ENCODE measurements at regions not wholly inside any gene's neighbourhood (a gene's known extent, or its start where the extent isn't known, plus 50 kb on each side); places are given as distances from the start of the nearest gene placed in this dataset.

GRCh38 chr17:36761203-36761950 is 160.0 kb downstream of the MRM1 start:
- no peak for DNase-seq

GRCh38 chr17:36765436-36766043 is 164.2 kb downstream of the MRM1 start:
- no peak for DNase-seq

GRCh38 chr17:36768394-36768793 is 167.0 kb downstream of the MRM1 start:
- DNase-seq: no peak

DNA sequence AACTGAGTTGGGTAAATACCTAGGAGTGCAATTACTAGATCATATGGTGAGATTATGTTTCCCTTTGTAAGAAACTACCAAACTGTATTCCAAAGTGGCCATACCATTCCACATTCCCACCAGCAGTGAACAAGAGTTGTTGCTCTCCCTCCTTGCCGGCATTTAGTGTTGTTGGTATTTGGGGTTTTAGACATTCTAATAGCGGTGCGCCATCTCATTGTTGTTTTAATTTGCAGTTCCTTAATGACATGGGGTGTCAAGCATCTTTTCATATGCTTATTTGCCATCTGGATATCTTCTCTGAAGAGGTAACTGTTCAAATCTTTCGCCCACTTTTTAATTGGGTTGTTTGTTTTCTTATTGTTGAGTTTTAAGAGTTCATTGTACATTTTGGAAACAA is 164.2 kb upstream of the LHX1 start:
- DNase-seq: peak; percentile 27

GRCh38 chr17:36777118-36777517 is 160.2 kb upstream of the LHX1 start:
- DNase-seq: no peak

DNA sequence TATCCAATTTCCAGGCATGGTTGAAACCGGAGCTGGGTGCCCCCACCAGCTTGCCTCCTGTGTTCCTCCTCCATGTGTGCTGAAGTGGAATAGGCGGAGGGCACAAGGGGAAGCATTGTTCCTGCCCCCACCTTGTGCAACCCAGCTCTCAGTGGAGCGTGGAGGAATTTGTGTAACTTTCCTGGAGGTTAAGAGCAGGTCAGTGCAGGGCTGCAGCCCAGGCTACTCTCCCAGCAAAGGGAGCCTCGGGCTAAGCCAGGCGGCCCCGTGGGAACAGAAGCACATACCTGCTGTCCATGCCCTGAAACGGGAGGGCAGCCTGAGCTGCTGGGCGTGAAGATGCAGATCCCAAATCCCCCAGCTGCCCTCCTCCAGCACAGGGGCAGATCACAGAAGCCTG is 158.8 kb upstream of the LHX1 start:
- no peak for DNase-seq

DNA sequence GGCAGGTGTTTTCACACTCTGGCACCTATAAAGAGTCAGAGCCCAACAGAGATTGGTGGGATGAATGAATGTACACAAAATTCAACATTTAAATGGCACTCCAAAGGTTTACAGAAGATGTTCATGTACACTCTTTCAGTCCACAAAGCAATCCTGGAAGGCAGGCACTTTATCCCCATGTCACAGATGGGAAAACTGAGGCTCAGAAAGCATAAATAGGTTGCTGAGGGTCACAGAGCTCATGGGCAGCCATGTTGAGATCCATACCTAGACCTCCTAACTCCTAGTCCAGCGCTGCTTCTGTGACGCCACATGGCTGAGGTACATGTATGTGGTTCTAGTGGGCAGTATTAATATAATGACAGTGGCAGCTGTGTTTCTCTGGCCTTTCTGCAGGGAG is 157.7 kb upstream of the LHX1 start:
- no peak for DNase-seq

DNA sequence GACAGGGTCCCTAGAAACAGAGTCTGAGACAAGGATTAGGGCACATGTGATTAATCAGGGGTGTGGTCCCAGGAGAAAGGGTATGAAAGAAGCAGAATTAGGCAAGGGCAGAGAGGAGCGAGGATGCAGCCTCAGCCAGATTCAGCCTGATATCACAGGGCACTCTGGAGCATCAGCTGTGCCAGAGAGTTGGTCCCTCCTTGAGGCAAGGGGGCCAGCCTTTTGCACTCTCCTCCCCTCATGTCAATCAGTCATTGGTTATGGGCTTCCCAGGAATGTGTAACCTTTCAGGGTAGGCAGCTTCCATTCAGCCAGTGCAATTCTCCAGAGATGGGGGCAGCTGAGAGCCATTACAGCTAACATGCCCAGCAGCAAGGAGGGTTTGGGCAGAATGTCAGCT is 152.6 kb upstream of the LHX1 start:
- DNase-seq: no peak

DNA sequence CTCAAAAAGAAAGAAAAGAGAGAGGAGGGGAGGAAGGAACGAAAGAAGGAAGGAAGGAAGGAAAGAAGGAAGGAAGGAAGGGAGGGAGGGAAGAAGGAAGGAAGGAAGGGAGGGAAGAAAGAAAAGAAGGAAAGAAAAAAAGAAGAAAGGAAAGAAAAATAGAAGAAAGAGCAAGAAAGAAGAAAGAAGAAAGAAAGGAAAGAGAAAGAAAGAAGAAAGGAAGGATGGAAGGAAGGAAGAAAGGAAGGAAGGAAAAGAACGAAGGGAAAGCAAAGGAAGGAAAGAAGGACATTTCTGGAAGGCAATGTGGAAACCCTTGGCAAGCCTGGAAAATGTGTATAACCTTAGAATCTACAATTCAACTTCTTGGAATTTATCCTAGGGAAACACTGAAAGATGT is 150.4 kb upstream of the LHX1 start:
- DNase-seq: no peak

DNA sequence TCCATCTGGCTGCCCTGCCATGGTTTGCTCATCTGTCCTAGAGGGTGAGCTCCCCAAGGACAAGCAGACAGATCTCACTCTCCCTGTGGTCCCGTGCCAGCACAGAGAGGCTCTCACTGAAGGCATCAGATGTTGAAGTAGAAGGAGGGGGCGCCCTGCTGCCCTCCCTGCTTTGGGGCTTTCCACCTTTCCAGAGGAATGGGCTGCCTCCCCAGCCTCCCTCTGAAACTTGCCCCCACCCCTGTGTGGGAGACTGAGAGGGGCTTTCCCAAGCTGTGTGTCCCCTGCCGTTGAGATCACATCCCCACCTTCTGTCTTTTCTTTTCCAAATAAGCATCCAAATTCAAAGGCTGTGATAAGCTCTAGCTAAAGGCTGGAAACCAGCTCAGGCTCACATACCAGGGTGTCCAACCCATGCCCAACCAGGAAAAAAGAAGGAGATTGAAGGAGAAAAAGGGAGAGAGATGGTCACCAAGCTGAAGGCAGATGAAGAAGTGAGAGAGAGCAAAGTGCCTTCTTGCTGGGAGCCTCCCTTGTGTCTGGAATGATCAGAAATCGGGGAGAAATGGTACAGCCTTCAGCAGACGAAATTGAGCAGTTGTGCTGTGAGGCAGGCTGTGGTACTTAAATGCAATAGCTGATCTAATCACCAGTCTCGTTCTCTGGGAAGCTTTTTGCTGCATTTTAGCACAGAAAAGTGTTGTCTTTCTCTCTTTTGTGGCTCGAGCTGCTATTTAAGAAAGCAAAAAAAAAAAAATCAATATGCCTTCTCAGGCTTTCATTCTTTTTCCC is 145.9 kb upstream of the LHX1 start:
- no peak for DNase-seq

- no peak for DNase-seq
Measured at GRCh38 chr17:36791942-36792475, 145.3 kb upstream of the LHX1 start.

DNA sequence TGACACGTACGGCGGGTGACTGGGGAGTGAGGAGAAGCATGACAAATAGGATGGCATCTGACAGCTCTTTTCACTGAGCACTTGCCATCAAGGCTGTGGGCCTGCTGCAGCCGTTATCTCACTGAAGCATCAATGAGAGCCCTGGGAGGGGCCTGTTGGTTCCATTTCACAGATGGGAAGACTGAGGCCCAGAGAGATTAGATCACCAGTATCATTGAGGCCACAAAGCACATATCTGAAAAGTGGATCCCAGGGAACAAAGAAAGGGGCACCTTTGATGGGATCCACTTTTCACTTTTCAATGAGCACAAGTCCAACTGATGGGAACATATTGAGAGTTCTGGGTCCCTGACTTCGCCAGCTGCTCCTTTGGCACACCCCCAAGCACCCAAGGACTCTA is 144.4 kb upstream of the LHX1 start:
- no peak for DNase-seq

DNA sequence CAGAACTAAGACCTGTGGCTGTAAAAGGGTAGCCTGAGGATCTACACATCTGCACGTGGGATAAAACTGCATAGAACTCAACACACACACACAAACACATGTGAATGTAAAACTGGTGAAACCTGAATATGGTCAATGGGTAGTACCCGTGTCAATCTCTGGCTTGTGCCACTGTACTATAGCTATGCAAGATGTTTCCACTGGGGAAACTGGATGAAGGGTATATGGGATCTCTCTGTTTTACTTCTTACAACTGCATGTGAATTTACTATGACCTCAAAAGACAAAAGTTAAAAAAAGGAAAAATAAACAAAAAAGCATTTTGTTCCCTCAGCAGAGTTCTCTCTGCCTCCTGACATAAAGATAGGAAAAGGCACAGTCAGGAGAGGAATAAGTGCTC is 143.3 kb upstream of the LHX1 start:
- DNase-seq: no peak

GRCh38 chr17:36807496-36808179 is 129.6 kb upstream of the LHX1 start:
- no peak for DNase-seq

GRCh38 chr17:36808180-36808661 is 129.1 kb upstream of the LHX1 start:
- peak; percentile 9 for DNase-seq

GRCh38 chr17:36812762-36813161 is 124.5 kb upstream of the LHX1 start:
- peak; percentile 18 for DNase-seq

DNA sequence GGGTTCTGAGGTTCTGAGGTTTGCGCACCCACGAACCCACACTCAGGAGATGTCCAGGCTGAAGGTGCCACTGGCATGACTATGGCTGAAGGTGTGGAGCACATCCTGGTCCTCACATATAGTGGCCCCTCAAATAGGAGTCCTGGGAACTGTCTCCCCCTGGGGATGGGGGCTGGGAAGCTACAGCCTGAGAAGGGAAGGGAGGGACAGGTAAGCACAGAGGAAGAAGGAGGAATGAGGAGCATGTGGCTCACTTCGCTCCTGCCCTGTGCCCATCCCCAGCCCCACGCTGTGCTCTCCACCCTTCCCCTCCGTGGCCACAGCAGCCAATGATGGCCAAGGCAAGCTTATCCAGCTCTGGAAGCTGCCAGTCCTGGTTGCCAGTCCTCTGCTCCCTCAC is 123.9 kb upstream of the LHX1 start:
- no peak for DNase-seq

DNA sequence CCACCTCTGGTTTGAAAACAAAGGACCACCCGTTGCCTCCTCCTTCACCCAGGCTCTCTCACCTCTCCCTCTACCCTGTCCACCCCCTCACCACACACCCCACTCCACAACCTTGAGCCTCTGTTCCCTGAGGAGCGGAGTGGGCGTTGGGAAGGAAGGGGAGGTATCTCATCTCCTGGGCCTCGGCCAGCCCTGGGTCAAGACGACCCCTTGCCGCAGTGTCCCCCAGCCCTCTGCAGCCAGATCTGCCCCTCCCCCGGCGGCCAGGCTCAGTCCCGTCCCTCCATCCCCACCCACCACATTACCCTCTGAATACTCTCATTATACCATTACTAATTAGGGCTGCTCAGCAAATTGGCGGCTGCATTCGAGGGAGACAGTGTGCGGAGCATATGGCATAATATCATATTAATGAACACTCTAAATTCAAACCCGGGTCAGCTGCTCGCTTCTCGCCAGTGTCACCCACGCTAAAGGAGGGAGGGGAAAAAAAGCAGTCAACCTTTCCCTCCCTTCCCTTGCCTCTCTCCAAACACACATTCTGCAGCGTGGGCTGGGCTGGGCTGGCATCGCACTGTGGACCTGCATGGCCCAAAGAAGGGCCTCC is 123.2 kb upstream of the LHX1 start:
- DNase-seq: peak; percentile 14

- no peak for DNase-seq
Measured at GRCh38 chr17:36814958-36815357, 122.3 kb upstream of the LHX1 start.

GRCh38 chr17:36816214-36816906 is 120.9 kb upstream of the LHX1 start:
- no peak for DNase-seq

GRCh38 chr17:36816907-36817288 is 120.4 kb upstream of the LHX1 start:
- no peak for DNase-seq

DNA sequence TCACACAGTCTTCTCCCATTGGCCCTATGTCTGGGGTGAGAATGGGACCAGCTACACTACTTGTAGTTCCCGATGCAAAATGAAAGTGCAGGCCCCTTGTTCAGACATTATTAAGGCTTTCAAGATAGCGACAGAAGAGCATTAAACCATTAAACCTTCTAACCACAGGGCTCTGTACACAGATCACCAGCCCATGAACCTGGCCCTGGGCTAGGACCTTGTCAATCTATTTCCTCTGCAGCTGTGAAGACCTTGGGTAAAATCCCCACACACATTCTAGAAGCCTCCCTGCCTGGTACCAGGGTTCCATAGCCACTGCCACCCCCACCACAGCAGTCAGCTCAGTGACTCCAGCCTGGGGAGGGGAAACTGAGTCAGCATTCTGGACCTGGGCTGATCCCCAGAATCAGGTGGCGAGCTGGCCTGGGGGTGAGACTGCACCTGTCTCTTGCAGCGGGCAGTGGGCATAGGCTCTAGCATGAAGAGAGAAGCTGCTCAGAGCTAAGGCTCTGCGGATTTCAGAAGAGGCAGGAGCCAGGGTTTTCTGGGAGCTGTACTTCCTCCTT is 119.7 kb upstream of the LHX1 start:
- no peak for DNase-seq

All from NCI-H1436 (cell line).